Fibroblast of skin of back (primary cell): ENCODE measurements at regions not wholly inside any gene's neighbourhood (a gene's known extent, or its start where the extent isn't known, plus 50 kb on each side); places are given as distances from the start of the nearest gene placed in this dataset.

Experiments used
- DNase-seq: peaks from one replicate; pipeline ENCODE4 v3.0.0-alpha.2; 2013

DNA sequence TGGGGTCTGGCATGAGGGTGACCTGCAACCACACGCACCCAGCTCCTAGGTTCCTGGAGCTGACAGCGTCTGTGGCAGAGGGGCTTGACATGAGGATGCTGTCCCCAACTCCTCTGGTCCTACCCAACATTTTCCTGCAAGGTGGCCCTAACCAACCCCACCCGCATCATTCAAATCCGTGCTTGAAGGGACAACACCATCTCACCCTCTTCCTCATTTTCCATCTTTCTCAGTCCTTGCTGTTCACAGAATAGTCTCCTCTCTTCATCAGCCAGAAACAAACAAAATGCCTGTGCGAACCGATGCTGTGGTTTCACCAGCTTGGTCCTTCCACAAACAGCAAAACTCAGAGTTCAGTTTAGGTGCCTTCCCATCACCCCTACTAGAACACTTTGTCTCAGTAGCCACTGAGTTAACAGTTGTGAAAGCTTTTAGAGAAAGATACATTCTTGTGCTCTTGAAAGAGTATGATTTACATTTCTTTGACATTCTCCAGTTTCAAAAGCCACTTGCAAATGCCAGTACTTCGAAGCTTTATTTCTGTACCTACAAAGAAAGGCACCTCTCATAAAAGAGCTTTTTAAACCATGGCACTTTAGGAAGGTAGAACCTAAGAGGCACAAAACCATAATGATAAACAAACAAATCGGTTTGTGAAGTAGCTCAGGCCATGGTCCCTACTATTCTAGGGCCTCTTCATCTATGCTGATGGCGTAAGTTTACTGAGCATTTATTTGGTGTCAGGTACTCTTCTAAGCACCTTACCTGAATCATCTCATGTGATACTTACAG is 360.1 kb downstream of the SHQ1 start:
- no peak for DNase-seq

DNA sequence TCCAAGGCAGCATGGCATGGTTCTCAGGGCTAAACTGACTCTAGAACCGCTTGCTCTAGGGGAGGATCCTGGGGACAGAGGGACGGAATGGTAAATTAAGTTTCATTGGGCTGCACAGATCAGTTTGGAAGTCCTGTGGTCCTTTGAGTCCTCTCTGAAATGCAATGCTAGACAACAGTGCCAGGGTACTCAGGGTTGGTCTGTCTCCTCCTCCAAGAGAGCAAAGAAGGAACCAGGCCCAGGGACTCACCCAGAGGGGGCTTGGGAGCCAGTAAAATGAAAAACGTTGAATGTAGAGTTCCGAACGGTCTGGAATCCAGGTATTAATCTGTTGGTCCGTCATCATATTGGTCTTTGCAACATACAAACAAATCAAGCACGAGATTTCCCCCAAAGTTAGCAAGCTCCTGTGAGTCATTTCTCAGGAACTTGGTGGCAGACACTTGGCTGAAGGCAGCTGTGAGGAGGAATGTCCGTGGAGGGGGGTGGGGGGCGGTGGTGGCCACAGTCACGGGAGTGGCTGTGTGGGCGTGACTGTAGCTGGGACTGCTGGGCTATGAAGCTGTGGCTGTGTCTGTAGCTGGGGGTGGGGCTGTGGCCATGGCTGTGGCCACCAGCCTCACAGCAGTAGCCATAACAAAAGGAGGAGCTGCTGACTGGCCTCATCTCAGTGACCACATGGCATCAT is 361.0 kb downstream of the SHQ1 start:
- DNase-seq = peak; percentile 96

DNA sequence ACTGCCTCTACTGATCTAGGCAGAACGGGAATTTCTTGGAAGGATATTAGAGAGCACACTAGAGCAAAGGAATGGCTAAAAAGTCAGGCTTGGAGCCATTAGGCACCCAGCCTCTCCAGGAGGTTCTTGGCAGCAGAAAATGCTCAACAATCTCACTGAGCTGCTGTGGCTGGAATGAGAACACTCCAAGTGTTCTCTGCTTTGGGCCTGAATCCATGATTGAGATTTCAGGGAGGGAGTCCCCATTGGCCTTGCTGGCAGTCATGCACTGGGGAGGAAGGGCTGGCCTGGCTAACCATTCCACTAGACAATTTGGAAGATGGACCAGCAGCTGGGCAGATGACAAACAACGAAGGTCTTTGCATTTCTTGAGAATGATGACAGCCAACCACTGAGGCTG is 362.6 kb downstream of the SHQ1 start:
- DNase-seq = peak; percentile 41

DNA sequence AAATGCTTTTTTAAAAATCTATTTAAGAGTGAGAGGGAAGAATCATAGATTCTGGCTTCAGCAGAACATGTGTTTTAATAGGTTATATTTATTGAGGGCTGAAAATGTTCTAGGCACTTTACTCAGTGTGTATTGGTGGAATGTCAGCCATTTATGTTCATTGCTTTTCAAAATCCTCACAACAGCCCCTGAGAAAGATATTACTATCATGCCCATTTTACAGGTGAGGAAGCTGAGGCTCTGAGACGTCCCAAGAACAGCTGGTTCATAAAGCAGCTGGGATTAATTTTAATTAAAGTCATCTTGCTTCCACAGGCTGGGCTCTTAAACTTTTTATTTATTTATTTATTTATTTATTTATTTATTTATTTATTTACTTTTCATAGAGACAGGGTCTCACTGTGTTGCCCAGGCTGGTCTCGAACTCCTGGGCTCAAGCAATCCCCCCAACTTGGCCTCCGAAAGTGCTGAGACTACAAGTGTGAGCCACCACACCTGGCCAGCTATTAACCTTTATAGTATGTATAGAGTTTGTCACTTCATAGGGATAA is 364.6 kb downstream of the SHQ1 start:
- no peak for DNase-seq

DNA sequence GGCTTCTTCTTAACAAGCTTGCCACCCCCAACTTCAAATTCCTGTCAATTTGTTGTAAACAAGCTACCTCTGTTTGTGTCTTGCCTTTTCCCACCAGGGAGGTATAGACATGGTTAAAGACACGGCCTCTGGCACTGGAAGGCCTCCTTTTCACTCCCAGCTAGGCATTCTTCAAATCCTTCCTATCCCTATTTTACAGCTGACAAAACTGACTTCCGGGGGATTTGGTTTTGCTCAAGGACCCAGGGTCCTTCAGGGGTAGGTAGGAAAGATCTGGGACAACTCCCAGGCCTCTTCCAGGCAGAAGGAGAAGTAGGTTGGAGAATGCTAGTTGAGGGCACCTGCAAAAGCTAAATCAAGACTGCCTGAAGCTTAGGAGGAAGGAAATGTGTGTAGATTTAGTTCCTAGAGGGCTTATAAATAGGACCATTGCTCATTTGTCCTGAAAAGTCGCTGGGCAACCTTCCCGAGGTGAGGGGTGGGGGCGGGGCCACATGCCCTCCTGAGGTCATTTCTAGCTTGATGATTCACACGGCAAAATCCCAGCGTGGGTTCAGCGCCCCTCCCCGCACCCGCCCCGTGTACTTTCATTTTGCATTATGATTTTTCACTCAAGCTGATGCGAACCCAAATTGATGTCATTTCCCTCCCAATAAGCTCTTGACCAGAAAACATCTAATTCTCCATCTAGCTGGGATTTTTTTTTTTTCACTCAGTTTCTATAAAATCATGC is 365.5 kb downstream of the SHQ1 start:
- DNase-seq = peak; percentile 49

DNA sequence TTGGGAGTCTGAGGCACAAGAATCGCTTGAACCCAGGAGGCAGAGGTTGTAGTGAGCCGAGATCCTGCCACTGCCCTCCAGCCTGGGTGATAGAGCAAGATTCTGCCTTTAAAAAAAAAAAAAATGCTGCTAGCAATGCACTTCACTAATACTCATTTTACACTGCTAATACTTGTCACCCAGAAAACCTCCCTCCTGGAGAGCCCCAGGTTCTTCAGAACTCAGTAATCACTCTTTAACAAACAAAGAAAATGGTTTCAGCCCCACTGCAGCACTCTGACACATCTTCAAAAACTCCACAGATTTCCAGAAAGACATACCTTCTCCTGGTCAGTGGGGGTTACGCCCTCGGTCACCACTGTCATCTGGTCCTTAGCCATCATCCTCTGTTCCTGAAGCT is 366.7 kb downstream of the SHQ1 start:
- DNase-seq = no peak

DNA sequence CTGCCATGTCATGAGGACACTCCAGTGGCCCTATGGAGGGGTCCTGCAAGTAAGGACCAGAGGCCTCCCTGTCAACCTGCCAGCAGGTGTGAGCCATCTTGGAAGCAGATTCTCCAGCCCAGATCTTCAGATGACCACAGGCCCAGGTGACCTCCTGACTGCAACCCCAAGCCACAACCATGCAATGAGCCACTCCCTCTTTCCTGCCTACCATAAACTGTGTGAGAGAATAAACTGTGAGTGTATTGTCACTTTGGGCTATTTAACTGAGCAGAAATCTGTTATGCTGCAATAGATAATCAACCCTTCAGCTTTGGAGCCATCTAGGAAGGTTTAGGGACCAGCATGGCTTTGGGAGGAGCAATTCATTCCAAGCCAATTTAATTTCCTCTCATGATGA is 367.9 kb downstream of the SHQ1 start:
- DNase-seq = no peak

DNA sequence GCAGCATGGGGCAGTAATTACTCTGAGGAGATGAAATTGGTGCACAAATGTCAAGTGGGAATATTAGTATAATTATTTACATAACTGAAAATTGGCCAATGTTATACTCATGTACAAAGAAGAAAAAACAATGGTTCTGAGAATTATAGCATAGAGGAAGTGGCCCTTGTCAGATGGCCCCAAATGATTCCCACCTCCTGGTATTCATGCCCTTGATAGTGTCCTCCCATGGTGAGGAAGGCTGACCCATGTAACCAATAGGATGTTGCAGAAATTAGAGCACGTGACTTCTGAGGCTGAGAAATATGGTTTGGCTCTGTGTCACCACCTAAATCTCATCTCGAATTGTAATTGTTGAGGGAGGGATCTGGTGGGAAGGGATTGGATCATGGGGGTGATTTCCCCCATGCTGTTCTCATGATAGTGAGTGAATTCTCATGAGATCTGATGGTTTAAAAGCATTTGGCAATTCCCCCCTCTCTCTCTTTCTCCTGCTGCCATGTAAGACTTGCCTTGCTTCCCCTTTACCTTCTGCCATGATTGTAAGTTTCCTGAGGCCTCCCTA is 368.5 kb downstream of the SHQ1 start:
- no peak for DNase-seq

DNA sequence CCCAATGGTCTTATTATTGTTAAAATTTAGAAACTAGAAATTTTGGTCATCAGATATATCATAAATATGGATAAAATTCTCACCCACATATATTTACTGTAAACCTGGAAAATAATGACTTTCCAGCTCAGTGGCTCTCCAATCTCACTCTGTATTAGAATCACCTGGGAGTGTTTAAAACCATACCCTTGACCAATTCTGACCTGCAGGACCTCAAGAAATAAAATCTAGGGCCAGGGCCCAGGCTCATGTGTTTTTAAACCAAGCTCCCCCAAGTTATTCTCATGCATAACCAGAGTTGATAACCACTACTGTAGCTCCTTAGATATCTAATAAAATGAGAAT is 372.1 kb downstream of the SHQ1 start:
- DNase-seq = no peak

DNA sequence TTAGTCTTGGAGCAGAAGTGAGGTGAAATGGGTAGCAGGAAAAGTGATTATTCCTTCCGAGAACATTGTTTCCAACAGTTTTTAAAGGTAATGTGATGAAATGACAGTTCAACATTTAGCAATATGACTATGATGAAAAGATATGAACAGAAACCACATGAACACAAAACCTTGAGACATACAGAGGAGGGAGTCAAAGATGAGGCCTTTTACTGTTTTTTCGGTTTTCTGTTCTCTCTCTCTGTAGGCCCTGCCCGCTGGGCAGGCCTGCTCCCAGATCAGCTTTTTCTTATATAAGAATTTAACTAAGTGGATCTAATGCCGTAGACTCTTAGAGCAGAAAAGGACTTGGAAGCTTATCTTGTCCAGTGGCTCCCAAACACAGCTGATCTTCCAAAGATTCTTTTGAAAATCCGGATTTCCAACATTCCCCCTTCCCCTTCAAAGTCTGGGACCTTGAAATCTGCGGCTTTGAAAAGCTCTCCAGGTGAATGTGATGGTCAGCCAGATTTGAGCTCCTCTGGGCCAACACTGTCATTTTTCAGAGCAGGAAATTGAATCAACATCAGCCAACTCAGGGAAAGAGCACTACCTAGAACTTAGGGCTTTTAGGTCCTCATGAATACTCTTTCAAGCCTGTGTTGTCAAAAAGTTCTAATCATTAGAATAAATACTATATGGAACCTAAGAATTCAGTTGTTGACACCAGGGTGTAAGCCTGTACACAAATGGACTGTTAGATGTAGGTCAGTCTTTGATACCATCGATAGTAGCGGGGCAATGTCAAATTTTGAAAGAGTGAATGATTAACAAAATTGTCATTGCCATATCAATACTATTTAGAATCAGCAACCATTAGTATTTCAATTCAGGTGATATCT is 372.7 kb downstream of the SHQ1 start:
- no peak for DNase-seq

DNA sequence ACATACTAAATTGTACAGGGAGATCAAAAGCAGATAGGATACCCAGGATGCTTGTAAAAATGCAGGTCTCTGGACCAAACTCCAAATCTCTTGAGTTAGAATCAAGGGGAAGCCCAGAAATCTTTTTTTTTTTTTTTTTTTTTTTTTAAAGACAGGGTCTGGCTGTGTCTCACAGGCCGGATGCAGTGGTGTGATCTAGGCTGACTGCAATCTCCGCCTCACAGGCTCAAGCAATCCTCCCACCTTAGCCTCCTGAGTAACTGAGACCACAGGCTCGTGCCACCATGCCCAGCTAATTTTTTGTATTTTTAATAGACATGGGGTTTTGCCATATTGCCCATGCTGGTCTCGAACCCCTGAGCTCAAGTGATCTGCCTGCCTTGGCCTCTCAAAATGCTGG is 373.5 kb downstream of the SHQ1 start:
- DNase-seq = no peak

DNA sequence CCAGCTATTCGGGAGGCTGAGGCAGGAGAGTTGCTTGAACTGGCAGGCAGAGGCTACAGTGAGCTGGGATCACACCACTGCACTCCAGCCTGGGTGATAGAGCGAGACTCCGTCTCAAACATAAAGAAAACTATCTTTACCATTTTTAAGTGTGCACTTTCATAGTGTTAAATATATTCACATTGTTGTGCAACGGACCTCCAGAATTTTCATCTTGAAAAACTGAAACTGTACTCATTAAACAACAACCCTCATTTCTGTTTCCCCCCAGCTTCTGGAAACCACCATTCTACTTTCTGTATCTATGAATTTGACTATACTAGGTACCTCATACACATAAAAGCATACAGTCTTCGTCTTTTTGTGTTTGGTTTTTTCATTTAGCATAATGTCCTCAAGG is 375.1 kb downstream of the SHQ1 start:
- no peak for DNase-seq

DNA sequence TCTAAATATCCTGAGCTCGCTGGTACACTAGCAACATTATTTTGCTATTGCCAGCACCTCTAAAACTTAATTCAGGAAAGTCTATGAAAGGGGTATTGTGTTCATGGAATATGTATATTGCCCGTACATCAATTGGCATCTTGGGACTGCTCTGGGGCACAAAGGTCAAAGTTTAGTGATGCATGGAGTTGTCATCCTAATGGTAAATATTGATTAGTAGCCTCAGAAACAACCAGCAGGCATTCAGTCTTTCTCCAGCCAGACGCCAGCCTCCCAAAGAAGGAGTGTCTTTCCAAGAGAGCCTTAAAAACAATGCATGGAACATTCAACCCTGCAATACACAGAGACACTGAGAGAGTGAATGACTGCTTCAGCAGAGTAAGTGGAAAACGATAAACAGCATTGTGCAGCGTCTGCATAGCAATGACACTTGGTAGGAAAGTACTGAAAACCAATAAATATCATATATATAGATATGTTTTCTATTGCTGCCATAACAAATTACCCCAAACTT is 377.3 kb downstream of the SHQ1 start:
- no peak for DNase-seq

DNA sequence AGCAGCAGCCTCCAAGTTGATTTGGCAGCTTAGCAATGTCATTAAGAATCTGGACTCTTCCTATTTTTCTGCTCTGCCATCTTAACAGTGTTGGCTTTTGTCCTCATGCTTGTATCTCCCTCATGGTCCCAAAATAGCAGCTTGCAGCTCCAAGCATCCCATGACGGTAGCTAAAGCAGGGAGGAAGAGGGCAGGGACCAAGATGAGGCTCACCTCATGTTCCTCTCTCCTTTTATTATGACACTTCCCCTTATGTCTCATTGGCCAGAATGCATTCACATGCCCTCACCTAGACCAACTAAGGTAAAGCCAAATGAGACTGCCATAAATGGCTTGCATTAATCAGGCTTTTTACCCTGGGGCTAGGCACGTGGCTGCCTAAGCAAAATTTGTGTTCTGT is 382.4 kb downstream of the SHQ1 start:
- DNase-seq = no peak

DNA sequence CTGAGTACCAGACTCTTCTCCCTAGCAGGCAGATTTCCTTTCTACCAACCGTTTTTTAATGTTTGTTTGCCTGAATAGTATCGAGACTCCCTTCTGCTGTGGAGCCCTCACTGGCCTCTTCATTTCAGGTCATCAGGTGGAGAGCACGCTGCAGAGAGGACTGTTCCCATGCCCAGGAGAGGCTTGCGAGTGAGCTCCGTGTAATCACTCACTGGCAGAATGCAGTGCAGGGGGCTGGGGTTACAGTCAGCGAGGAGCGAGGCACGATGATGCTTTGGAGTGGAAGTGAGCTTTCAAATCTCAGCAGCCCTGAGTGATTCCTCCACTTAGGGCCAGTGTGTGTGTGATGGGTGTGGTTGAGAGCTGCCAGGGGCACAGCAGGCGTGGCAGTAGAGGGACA is 385.2 kb downstream of the SHQ1 start:
- DNase-seq = no peak

DNA sequence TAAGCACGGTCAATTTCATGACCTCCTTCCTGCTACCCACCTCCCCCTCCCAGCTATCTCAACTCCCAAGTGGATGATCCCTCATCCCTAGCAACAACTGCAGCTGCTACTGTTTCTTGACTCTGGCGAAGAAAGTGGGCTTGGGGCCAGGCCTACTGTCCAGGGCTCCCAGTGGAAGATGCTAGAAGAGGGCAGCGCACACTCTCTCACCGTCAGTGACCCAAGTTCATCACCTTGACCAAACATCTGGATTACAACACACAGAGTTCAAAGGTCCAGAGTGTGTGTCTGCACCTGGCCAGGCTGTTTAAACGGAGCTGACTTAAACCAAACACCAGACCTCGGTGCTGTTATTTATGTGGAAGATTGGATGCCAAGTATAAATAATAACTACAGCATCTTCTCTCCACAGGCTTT is 385.6 kb downstream of the SHQ1 start:
- no peak for DNase-seq

DNA sequence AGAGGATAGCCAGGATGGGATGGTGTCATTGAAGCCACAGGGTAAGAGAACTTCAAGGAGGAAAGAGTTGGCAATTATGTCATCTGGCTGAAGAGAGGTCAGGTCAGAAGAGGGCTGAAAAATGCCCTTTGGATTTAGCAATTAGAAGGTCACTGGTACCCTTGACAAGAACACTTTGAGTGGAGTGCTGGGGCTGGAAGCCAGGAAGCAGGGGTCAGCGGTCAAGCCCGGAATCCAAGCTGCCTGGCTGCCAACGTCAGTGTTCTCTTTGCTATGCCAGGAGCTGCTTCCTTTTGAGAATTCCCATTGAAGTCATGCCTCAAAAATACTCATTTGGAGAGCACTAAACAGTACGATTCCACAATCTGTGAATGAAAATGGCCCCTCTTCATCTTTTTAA is 386.5 kb downstream of the SHQ1 start:
- no peak for DNase-seq

DNA sequence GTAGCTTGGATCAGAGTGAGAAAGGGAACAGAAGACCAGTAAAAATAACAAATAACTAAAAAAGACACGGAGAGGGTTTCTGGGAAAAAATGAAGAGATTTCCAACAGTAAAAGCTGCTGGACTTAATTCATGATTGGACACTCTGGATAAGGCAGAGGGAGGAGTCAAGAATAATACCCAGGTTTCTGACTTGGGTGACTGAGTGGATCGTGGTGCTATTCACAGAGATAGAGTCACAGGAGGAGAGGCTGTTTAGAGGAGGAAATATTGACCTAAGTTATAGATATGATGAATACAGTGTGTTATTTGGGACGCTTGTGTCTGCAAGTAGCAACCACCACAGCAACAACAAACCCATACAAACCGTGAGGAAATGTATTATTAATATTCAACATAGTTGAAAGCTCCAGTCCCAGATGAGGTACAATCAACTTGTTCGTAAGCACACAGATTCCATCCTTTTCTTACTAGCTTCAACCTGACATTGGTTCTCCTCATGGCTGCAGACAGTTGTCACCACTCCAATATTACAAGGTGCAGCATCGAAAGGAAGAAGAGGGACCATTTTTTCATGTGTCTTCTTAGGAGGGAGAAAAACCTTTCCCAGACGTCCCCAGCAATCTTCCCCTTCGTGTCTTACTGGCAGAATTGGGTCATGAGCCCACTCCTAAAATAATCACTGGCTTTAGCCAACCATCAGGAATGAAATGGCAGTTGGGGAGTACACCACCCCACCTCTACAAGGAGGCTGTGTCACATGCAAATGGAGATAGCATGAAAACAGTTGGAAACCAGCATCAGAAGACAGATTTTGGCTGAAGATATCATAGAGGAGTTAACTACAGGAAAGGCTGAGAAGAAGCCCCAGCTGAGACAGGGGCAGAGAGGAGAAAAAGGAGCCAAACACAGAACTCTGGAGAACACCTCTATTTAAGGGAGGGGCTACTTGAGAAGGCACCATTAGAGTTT is 387.8 kb downstream of the SHQ1 start:
- no peak for DNase-seq

DNA sequence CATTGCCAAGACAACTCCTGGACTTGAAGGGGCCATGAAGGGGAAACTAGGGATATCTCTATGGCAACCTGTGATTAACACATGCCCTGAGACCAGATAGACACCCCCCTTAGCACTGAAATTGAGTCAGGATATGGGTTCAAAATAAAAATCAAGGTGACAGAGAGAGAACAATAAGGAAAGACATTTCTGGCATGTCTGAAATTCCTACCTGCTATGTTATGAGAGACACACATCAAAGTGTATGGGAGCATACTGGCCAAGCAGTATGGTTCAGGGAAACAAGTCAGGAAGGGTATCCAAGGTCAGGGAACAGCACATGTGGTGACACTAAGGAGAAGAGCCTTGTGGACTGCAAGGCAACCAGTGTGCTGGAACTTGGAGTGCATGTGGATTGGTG is 388.7 kb downstream of the SHQ1 start:
- no peak for DNase-seq

DNA sequence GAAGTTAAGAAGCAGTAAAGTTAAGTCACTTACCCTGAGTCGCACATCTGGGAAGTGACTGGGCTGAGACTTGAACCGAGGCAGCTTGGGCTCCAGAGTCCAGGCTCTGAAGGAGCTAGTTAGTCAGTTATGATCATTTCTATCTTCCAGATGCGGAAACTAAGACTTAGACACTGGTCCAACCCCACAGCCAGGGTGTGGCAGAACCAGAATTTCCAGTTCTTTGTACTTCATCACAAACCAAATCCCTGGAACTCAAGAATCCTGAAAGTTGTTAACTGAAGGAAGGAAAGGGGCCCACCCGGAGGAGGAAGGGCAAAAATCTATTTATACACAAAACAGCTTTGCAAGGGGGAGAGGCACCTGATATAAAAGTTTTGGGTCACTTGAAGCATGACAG is 389.9 kb downstream of the SHQ1 start:
- no peak for DNase-seq

DNA sequence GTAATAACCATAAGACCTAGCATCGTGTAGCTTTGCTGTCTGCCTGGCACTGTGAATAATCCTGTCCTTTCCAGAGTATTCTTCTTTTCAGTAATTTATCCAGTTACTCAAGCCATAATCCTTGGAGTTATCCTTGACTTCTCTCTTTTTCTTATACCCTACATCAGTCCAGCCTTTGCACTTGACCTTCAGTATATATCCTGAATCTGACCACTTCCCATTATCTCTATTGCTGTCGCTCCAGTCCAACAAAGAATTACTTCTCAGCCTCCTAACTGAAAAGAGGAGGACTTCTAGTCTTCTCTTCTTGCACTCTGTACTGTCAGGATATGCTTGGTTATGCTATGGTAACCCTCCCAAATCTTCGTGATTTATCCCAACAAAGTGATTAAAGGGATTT is 393.8 kb downstream of the SHQ1 start:
- DNase-seq = no peak
